22Rv1 (cell line): ENCODE measurements at regions not wholly inside any gene's neighbourhood (a gene's known extent, or its start where the extent isn't known, plus 50 kb on each side); places are given as distances from the start of the nearest gene placed in this dataset.

Experiments
- ZFX ChIP-seq: fragments of 450-650 bp; IDR thresholded peaks from 2 replicates; pipeline ENCODE4 v1.6.1; 2017; ENCODE audit warnings: antibody characterized with exemption, borderline replicate concordance
- TF ChIP-seq, protein P1 (sequence below): fragments of 450-650 bp; IDR thresholded peaks from 2 replicates; pipeline ENCODE4 v1.5.1; 2017; ENCODE audit warnings: mild to moderate bottlenecking

DNA sequence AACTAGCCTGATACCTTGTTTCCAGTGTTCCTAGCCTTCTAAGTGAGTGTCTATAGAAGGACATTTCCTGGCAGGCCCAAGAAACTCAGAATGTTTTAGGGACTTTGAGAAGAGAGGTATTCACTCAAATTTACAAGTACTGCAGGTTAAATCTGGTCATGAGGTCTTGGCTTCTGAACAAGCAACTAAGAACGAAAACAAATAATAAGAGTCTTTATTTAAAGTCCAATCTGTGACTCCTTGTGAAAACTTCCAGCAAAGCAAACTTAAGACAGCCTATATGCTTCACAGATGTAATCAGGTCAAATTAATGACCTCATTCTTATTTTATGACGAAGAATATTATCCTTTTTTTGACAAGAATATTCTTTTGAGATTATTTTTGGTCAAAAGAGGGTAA lies 79.4 kb upstream of the PRSS16 start:
- TF ChIP-seq, protein P1, sequence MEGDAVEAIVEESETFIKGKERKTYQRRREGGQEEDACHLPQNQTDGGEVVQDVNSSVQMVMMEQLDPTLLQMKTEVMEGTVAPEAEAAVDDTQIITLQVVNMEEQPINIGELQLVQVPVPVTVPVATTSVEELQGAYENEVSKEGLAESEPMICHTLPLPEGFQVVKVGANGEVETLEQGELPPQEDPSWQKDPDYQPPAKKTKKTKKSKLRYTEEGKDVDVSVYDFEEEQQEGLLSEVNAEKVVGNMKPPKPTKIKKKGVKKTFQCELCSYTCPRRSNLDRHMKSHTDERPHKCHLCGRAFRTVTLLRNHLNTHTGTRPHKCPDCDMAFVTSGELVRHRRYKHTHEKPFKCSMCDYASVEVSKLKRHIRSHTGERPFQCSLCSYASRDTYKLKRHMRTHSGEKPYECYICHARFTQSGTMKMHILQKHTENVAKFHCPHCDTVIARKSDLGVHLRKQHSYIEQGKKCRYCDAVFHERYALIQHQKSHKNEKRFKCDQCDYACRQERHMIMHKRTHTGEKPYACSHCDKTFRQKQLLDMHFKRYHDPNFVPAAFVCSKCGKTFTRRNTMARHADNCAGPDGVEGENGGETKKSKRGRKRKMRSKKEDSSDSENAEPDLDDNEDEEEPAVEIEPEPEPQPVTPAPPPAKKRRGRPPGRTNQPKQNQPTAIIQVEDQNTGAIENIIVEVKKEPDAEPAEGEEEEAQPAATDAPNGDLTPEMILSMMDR = no peak
- TF ChIP-seq ZFX = no peak
